CD14-positive monocyte (primary cell): ENCODE measurements at regions not wholly inside any gene's neighbourhood (a gene's known extent, or its start where the extent isn't known, plus 50 kb on each side); places are given as distances from the start of the nearest gene placed in this dataset.

ENCODE experiments used
- DNase-seq, 3 donors: peaks; one replicate each; pipeline ENCODE4 v3.0.0-alpha.2; 2011 to 2022
- H2AFZ ChIP-seq: 2 replicates; pipeline ENCODE4 v1.6.0; 2012; ENCODE audit warnings: mild to moderate bottlenecking, low read depth, low read length, inconsistent platforms; ENCODE audit not compliant: insufficient read depth, poor library complexity, severe bottlenecking
- H3K27ac ChIP-seq, 2 donors: 1 replicate in 1 of 2; 2 replicates in 1 of 2; pipeline ENCODE4 v1.5.1; 2012 to 2013; ENCODE audit warnings: low read length in 2 of 2, control low read depth in 1 of 2, inconsistent platforms in 1 of 2, low read depth in 1 of 2, mild to moderate bottlenecking in 1 of 2
- H3K27me3 ChIP-seq, 2 donors: one replicate each; pipeline versions ENCODE4 v1.6.0 to v1.6.1; 2011 to 2013; ENCODE audit warnings: low read length in 2 of 2; ENCODE audit not compliant: control insufficient read depth in 2 of 2, insufficient read depth in 2 of 2
- H3K36me3 ChIP-seq, 2 donors: replicated peaks in 1 of 2; 1 replicate in 1 of 2; 2 replicates in 1 of 2; pipeline versions ENCODE4 v1.5.1 to v1.6.1; 2012 to 2013; ENCODE audit warnings: low read length in 2 of 2, control low read depth in 1 of 2, inconsistent platforms in 1 of 2, mild to moderate bottlenecking in 1 of 2; ENCODE audit not compliant: insufficient read depth in 2 of 2, control insufficient read depth in 1 of 2
- H3K4me1 ChIP-seq, 2 donors: 1 replicate in 1 of 2; 2 replicates in 1 of 2; pipeline versions ENCODE4 v1.5.1 to v1.6.1; 2012 to 2013; ENCODE audit warnings: low read length in 2 of 2, control low read depth in 1 of 2, inconsistent platforms in 1 of 2, mild to moderate bottlenecking in 1 of 2, moderate library complexity in 1 of 2; ENCODE audit not compliant: insufficient read depth in 2 of 2, control insufficient read depth in 1 of 2
- H3K4me2 ChIP-seq: replicated peaks from 2 replicates; pipeline ENCODE3; 2012; ENCODE audit warnings: low read length, moderate library complexity, mild to moderate bottlenecking; ENCODE audit not compliant: poor library complexity, severe bottlenecking; ENCODE audit errors: extremely low read depth
- H3K4me3 ChIP-seq, 3 experiments: fragments of 200-600 bp in 1 of 3; sonication (generic) in 1 of 3; replicated peaks in 1 of 3; 1 replicate in 2 of 3; 2 replicates in 1 of 3; pipeline ENCODE4 v1.5.1; 2011 to 2013; ENCODE audit warnings: low read length in 3 of 3, mild to moderate bottlenecking in 3 of 3, control low read depth in 2 of 3, low read depth in 2 of 3, inconsistent platforms in 1 of 3, moderate library complexity in 1 of 3
- H3K79me2 ChIP-seq: 2 replicates; pipeline ENCODE4 v1.6.0; 2012; ENCODE audit warnings: mild to moderate bottlenecking, control low read depth, inconsistent platforms, low read length, moderate library complexity; ENCODE audit not compliant: insufficient read depth
- H3K9ac ChIP-seq: 2 replicates; pipeline ENCODE4 v1.6.0; 2017; ENCODE audit warnings: low read length, mild to moderate bottlenecking; ENCODE audit not compliant: insufficient read depth, poor library complexity, severe bottlenecking
- H3K9me3 ChIP-seq, 2 donors: replicated peaks in 1 of 2; 1 replicate in 1 of 2; 2 replicates in 1 of 2; pipeline versions ENCODE4 v1.5.1 to v1.6.1; 2012 to 2013; ENCODE audit warnings: low read length in 2 of 2, control low read depth in 1 of 2; ENCODE audit not compliant: control insufficient read depth in 1 of 2, insufficient read depth in 1 of 2
- H4K20me1 ChIP-seq: 2 replicates; pipeline ENCODE4 v1.6.0; 2012; ENCODE audit warnings: mild to moderate bottlenecking, low read length, control low read depth, moderate library complexity; ENCODE audit not compliant: insufficient read depth
- H3K27ac Mint-ChIP-seq, 7 donors: one replicate each; pipeline ENCODE4 v1.8.0; 2020; ENCODE audit warnings: mild to moderate bottlenecking in 7 of 7, mixed read lengths in 7 of 7, moderate library complexity in 6 of 7, inconsistent platforms in 2 of 7
- H3K27me3 Mint-ChIP-seq, 3 donors: one replicate each; pipeline ENCODE4 v1.8.0; 2021 to 2022; ENCODE audit warnings: low read depth in 3 of 3, mild to moderate bottlenecking in 3 of 3, mixed read lengths in 3 of 3, moderate library complexity in 3 of 3, inconsistent platforms in 1 of 3
- H3K36me3 Mint-ChIP-seq, 2 donors: one replicate each; pipeline ENCODE4 v1.8.0; 2020; ENCODE audit warnings: mixed read lengths in 2 of 2, inconsistent platforms in 1 of 2, mild to moderate bottlenecking in 1 of 2
- H3K4me1 Mint-ChIP-seq: one replicate; pipeline ENCODE4 v1.8.0; 2020; ENCODE audit warnings: mild to moderate bottlenecking, mixed read lengths
- H3K4me3 Mint-ChIP-seq, 2 donors: one replicate each; pipeline ENCODE4 v1.8.0; 2020; ENCODE audit warnings: mild to moderate bottlenecking in 2 of 2, mixed read lengths in 2 of 2, moderate library complexity in 1 of 2
- H3K9me3 Mint-ChIP-seq, 7 donors: one replicate each; pipeline ENCODE4 v1.8.0; 2020 to 2022; ENCODE audit warnings: mixed read lengths in 7 of 7, mild to moderate bottlenecking in 6 of 7, moderate library complexity in 6 of 7, inconsistent platforms in 2 of 7
- CTCF ChIP-seq: fragments of 200-600 bp; IDR thresholded peaks from one replicate; pipeline ENCODE4 v1.8.0; 2022; ENCODE audit warnings: antibody characterized with exemption, mild to moderate bottlenecking
- WGBS: methylation state at CpG from one replicate; pipeline ENCODE4 v1.1.5; 2013; ENCODE audit warnings: missing lambda C conversion rate; ENCODE audit not compliant: insufficient coverage; 5-methylcytosine and 5-hydroxymethylcytosine counted together
- intact Hi-C, 2 donors: fragments of 100-400 bp; cut with micrococcal nuclease; formaldehyde crosslinking; loops; one replicate each; pipeline versions ENCODE4 v1.15.0 to v1.15.1; 2023

GRCh38 chr12:56872366-56872765, 61.8 kb downstream of the SDR9C7 start:
- intact Hi-C loops, result no loop called here
- H3K9me3 Mint-ChIP-seq, result peaks cover 11 to 20% (median 15%) of the 10 kb centered on the region in 7 donors
- H3K4me1 Mint-ChIP-seq, result peaks cover 3% of the 10 kb centered on the region
- H3K27me3 Mint-ChIP-seq, result peaks cover 0 to 5% (median 4%) of the 10 kb centered on the region in 3 donors
- no peaks in the 10 kb centered on the region for H3K27me3 ChIP-seq
- H2AFZ ChIP-seq, result no peak overlapping the region
- no peak for TF ChIP-seq CTCF
- H4K20me1 ChIP-seq, result no peaks in the 10 kb centered on the region
- no peak overlapping the region for H3K4me2 ChIP-seq
- H3K36me3 ChIP-seq, result no peaks in the 10 kb centered on the region
- H3K79me2 ChIP-seq, result no peaks in the 10 kb centered on the region
- no peak overlapping the region for H3K27ac ChIP-seq
- DNase-seq, result no peak
- H3K36me3 Mint-ChIP-seq, result no peaks in the 10 kb centered on the region
- no peak overlapping the region for H3K4me3 Mint-ChIP-seq
- no peak overlapping the region for H3K9ac ChIP-seq
- H3K4me3 ChIP-seq, result no peak overlapping the region
- H3K27ac Mint-ChIP-seq, result no peak overlapping the region
- H3K4me1 ChIP-seq, result no peaks in the 10 kb centered on the region
- peaks cover 7 to 9% of the 10 kb centered on the region in 2 donors for H3K9me3 ChIP-seq

- Mint-ChIP-seq H3K27ac (no peak overlapping the region), H3K36me3 (no peaks in the 10 kb centered on the region), H3K9me3 (peaks cover 36 to 66% (median 54%) of the 10 kb centered on the region in 7 donors), H3K4me1 (no peaks in the 10 kb centered on the region), H3K27me3 (peaks cover 0 to 8% (median 4%) of the 10 kb centered on the region in 3 donors), H3K4me3 (no peak overlapping the region)
- H3K4me1 ChIP-seq, result no peaks in the 10 kb centered on the region
- no peak overlapping the region for H3K27ac ChIP-seq
- intact Hi-C loops, result no loop called here
- H3K4me3 ChIP-seq, result no peak overlapping the region
- no peaks in the 10 kb centered on the region for H3K79me2 ChIP-seq
- no peak for TF ChIP-seq CTCF
- H3K9ac ChIP-seq, result no peak overlapping the region
- H2AFZ ChIP-seq, result no peak overlapping the region
- H3K9me3 ChIP-seq, result peaks cover 36 to 55% of the 10 kb centered on the region in 2 donors
- H3K27me3 ChIP-seq, result no peaks in the 10 kb centered on the region
- H3K36me3 ChIP-seq, result no peaks in the 10 kb centered on the region
- no peak overlapping the region for H3K4me2 ChIP-seq
- DNase-seq, result no peak
- WGBS, result 38% methylated on average over 1 of the region's 1 CpG
- no peaks in the 10 kb centered on the region for H4K20me1 ChIP-seq
These were observed 67.0 kb downstream of the SDR9C7 start for GRCh38 chr12:56867216-56867615.
